Fibroblast of skin of scalp (primary cell): ENCODE measurements at regions not wholly inside any gene's neighbourhood (a gene's known extent, or its start where the extent isn't known, plus 50 kb on each side); places are given as distances from the start of the nearest gene placed in this dataset.
"Not testable (repeated sequence)": the region's sequence is repeated elsewhere in the genome, so short reads cannot be mapped to it uniquely, and the experiment has no call there.

ENCODE experiments used
- DNase-seq: peaks from one replicate; pipeline ENCODE4 v3.0.0-alpha.2; 2013

- DNase-seq, result peak; percentile 13
These were observed 187.4 kb downstream of the TEX13C start for GRCh38 chrX:125507119-125507518.

GRCh38 chrX:125520029-125520428 is 200.4 kb downstream of the TEX13C start:
- DNase-seq, result no peak

- DNase-seq, result no peak
These were observed 203.1 kb downstream of the TEX13C start for GRCh38 chrX:125522752-125523151.

GRCh38 chrX:125532411-125533089 is 212.9 kb downstream of the TEX13C start:
- no peak for DNase-seq

GRCh38 chrX:125533352-125533751 is 213.7 kb downstream of the TEX13C start:
- DNase-seq, result no peak

- DNase-seq, result no peak
These were observed 224.5 kb downstream of the TEX13C start for GRCh38 chrX:125544031-125544660.

GRCh38 chrX:125544856-125545255 is 225.2 kb downstream of the TEX13C start:
- DNase-seq, result no peak

GRCh38 chrX:125577479-125577878 is 257.8 kb downstream of the TEX13C start:
- DNase-seq, result no peak

GRCh38 chrX:125604448-125604847 is 284.8 kb downstream of the TEX13C start:
- DNase-seq, result no peak

- DNase-seq, result no peak
These were observed 285.5 kb downstream of the TEX13C start for GRCh38 chrX:125605145-125605544.

GRCh38 chrX:125614591-125615343 is 295.1 kb downstream of the TEX13C start:
- not testable (repeated sequence) for DNase-seq

- DNase-seq, result no peak
These were observed 301.3 kb downstream of the TEX13C start for GRCh38 chrX:125620715-125621587.

- no peak for DNase-seq
These were observed 301.9 kb downstream of the TEX13C start for GRCh38 chrX:125621588-125621927.

GRCh38 chrX:125622899-125623298 is 303.2 kb downstream of the TEX13C start:
- peak; percentile 0 for DNase-seq

- DNase-seq, result no peak
These were observed 308.0 kb downstream of the TEX13C start for GRCh38 chrX:125627676-125628075.

- DNase-seq, result no peak
These were observed 308.8 kb downstream of the TEX13C start for GRCh38 chrX:125628435-125628834.

GRCh38 chrX:125641405-125641804 is 321.7 kb downstream of the TEX13C start:
- no peak for DNase-seq

- no peak for DNase-seq
These were observed 326.5 kb downstream of the TEX13C start for GRCh38 chrX:125646195-125646594.

GRCh38 chrX:125651426-125651825 is 331.8 kb downstream of the TEX13C start:
- DNase-seq, result peak; percentile 58

- DNase-seq, result peak; percentile 64
These were observed 334.8 kb downstream of the TEX13C start for GRCh38 chrX:125654501-125654900.

- no peak for DNase-seq
These were observed 354.1 kb downstream of the TEX13C start for GRCh38 chrX:125673758-125674157.

GRCh38 chrX:125678258-125678657 is 358.6 kb downstream of the TEX13C start:
- DNase-seq, result no peak

- DNase-seq, result no peak
These were observed 360.7 kb downstream of the TEX13C start for GRCh38 chrX:125680366-125680765.
